Cardiac fibroblast (primary cell): ENCODE measurements at regions not wholly inside any gene's neighbourhood (a gene's known extent, or its start where the extent isn't known, plus 50 kb on each side); places are given as distances from the start of the nearest gene placed in this dataset.
"Not testable (repeated sequence)": the region's sequence is repeated elsewhere in the genome, so short reads cannot be mapped to it uniquely, and the experiment has no call there.

Source experiments
- DNase-seq, 2 donors: peaks; one replicate each; pipeline versions ENCODE4 v3.0.0 to v3.0.0-alpha.2; 2010; ENCODE audit warnings: low read depth in 2 of 2
- H3K4me3 ChIP-seq, 2 donors: replicated peaks in 1 of 2; 1 replicate in 1 of 2; 2 replicates in 1 of 2; pipeline ENCODE4 v1.5.1; 2011; ENCODE audit warnings: low read depth in 2 of 2, low read length in 2 of 2, mild to moderate bottlenecking in 2 of 2, moderate library complexity in 1 of 2
- CTCF ChIP-seq: IDR thresholded peaks from one replicate; pipeline ENCODE4 v1.5.1; 2011; ENCODE audit warnings: low read depth, mild to moderate bottlenecking, low read length, inconsistent platforms

DNA sequence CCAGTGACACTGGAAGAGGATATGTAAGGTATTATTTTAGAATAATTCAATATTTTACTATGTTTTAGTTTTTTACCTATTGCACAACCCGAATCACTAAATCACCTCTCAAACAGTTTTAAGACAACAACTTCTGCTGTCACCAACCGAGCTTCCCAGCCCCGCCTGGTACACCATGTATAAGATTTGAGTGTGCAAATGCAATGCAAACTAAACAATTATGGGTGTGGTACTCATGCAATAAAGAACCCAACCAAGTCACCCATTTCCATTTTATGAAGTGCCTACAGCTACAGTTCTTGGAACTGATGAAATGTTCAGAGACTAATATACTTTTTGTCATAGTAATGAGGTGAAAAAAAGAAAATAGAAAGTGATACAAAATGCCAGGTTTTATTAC is 256.2 kb downstream of the TAFA4 start:
- no peak for DNase-seq
- no peak overlapping the region for H3K4me3 ChIP-seq
- no peak for TF ChIP-seq CTCF

DNA sequence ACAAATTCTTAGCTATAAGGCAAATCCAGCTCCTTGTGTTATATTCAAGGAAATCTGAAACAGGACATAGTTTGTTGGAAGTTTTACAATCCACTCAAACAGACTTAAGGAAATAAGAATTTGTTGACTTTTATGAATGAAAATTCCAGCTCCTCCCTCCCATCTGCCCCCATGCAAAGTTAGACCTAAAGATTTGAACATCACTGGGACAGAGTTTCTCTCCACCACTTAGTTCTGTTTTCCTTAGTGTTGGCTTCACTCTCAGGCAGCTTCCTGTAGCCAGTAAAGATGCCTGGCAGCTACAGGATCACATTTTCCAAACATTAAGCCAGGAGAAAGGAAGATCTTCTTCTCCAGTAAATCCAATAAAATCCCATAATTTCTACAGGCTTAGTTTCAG is 265.0 kb downstream of the TAFA4 start:
- no peak for TF ChIP-seq CTCF
- H3K4me3 ChIP-seq = no peak overlapping the region
- DNase-seq = no peak

DNA sequence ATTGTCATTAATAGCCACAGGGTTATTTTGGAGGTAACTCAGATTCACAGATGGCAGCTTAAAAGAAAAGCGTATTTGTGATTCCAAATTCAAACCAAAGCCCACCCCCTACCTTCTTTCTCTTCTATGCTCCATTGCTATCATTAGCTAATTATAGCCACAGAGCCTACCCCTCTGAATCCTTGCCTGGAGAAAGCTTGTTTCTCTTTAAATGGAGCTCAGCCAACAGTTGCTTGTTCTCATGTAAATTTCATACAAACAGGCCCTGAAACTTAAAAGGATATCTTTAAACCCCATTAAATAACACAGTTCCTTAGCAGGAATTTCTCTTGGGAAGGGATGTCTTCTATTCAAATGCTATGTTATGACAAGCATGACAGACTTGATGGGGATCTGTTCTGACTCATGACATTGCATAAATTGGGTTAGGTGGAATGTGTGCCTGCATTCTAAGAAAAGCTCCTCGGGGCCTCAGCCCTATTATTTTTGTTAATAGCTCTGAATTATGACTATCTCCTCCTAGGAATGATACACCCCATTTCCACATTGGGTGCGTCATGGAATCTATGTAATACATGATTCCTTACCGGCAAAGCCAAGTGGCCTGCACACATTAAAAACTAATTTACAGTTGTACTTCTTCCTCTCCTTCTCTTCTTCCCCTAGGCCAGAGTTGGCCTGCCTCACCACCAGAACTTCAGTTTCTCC is 265.8 kb downstream of the TAFA4 start:
- TF ChIP-seq CTCF = no peak
- H3K4me3 ChIP-seq = no peak overlapping the region
- DNase-seq = no peak

DNA sequence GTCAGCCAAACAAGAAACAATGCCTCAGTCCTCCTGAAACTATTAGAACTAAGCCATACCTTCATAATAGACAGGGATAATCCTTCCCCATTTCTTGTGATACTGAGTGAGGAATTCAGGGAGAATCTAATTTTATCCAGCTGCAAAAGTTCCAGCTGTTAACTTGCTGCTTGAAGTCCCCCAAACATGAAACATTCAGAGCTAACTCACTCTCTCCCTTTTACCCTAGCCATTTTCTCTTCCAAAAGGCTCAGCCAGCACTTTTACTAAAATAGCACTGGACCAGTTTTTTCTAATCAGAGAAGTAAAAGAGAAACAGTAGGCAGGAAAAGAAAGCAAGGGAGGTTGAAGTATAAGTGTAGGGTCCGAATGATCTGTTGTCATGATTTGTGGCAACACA is 268.1 kb downstream of the TAFA4 start:
- no peak for DNase-seq
- H3K4me3 ChIP-seq = no peak overlapping the region
- TF ChIP-seq CTCF = no peak

GRCh38 chr3:68662176-68662575 is 270.2 kb downstream of the TAFA4 start:
- no peak overlapping the region for H3K4me3 ChIP-seq
- no peak for TF ChIP-seq CTCF
- DNase-seq = no peak

- not testable (repeated sequence) for DNase-seq, H3K4me3 ChIP-seq
These were observed 281.7 kb downstream of the TAFA4 start for GRCh38 chr3:68650657-68651056.

DNA sequence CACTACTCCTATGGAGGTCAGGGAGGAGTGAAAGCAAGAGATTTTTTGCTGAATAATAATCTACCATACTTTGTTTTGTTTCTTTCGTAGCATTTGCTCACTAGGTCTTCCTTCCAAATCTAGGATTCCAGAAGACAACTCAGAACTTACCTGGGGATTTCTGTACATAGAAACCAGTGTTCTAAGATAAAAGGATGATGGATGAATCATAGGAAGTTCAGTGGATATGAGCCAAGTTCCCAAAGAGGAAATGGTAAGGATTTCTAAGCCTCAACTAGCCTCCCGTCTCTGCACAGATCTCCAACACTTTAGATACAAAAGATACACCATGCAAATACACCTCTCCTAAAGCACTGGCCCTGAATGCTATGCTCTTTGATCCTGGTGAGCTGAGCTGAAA is 283.9 kb downstream of the TAFA4 start:
- H3K4me3 ChIP-seq = no peak overlapping the region
- no peak for DNase-seq
- TF ChIP-seq CTCF = no peak
